ENCODE measurements at regions not wholly inside any gene's neighbourhood (a gene's known extent, or its start where the extent isn't known, plus 50 kb on each side); places are given as distances from the start of the nearest gene placed in this dataset.

GRCh38 chr3:123341-123740, 73.2 kb upstream of the CHL1 start:
- intact Hi-C loops (cut with micrococcal nuclease) = no loop called here
- H3K27ac ChIP-seq (ENCODE audit: low read depth in 1 of 2, low read length in 2 of 2) = no peak overlapping the region
- no peaks in the 10 kb centered on the region for H3K4me1 ChIP-seq (ENCODE audit: control insufficient read depth in 1 of 2, insufficient read depth in 2 of 2, low read length in 2 of 2)
- H3K36me3 ChIP-seq (replicated peaks in 1 of 2; ENCODE audit: control insufficient read depth in 1 of 2, insufficient read depth in 2 of 2, low read length in 2 of 2) = no peaks in the 10 kb centered on the region
- no peak overlapping the region for H3K9ac ChIP-seq (ENCODE audit: insufficient read depth, low read length, poor library complexity, severe bottlenecking)
- no peak for DNase-seq
- no peak overlapping the region for H3K27ac Mint-ChIP-seq
- no peak overlapping the region for H3K4me3 ChIP-seq (replicated peaks in 1 of 3; ENCODE audit: low read depth in 2 of 3, low read length in 3 of 3)
- no peaks in the 10 kb centered on the region for H3K36me3 Mint-ChIP-seq
- peaks cover 0 to 7% (median 2%) of the 10 kb centered on the region in 7 donors for H3K9me3 Mint-ChIP-seq
- H3K79me2 ChIP-seq (ENCODE audit: insufficient read depth, low read length) = no peaks in the 10 kb centered on the region
- H3K4me3 Mint-ChIP-seq = no peak overlapping the region
- H3K4me1 Mint-ChIP-seq = no peaks in the 10 kb centered on the region
- no peaks in the 10 kb centered on the region for H3K27me3 ChIP-seq (ENCODE audit: control insufficient read depth in 2 of 2, insufficient read depth in 2 of 2, low read length in 2 of 2)
- no peak overlapping the region for H2AFZ ChIP-seq (ENCODE audit: insufficient read depth, low read depth, low read length, poor library complexity, severe bottlenecking)
- TF ChIP-seq, protein P1, sequence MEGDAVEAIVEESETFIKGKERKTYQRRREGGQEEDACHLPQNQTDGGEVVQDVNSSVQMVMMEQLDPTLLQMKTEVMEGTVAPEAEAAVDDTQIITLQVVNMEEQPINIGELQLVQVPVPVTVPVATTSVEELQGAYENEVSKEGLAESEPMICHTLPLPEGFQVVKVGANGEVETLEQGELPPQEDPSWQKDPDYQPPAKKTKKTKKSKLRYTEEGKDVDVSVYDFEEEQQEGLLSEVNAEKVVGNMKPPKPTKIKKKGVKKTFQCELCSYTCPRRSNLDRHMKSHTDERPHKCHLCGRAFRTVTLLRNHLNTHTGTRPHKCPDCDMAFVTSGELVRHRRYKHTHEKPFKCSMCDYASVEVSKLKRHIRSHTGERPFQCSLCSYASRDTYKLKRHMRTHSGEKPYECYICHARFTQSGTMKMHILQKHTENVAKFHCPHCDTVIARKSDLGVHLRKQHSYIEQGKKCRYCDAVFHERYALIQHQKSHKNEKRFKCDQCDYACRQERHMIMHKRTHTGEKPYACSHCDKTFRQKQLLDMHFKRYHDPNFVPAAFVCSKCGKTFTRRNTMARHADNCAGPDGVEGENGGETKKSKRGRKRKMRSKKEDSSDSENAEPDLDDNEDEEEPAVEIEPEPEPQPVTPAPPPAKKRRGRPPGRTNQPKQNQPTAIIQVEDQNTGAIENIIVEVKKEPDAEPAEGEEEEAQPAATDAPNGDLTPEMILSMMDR (IDR thresholded peaks at IDR 0.05) = no peak
- WGBS (ENCODE audit: insufficient coverage) = no CpG with 5 or more reads among the region's 4 CpGs
- no peak overlapping the region for H3K4me2 ChIP-seq (replicated peaks; ENCODE audit: extremely low read depth, low read length, poor library complexity, severe bottlenecking)
- no peaks in the 10 kb centered on the region for H4K20me1 ChIP-seq (ENCODE audit: insufficient read depth, low read length)
- peaks cover 0 to 2% of the 10 kb centered on the region in 2 donors for H3K9me3 ChIP-seq (replicated peaks in 1 of 2; ENCODE audit: control insufficient read depth in 1 of 2, insufficient read depth in 1 of 2, low read length in 2 of 2)
- no peaks in the 10 kb centered on the region for H3K27me3 Mint-ChIP-seq (ENCODE audit: low read depth in 3 of 3)

GRCh38 chr3:124557-125179, 71.9 kb upstream of the CHL1 start:
- no peak overlapping the region for H3K9ac ChIP-seq (ENCODE audit: insufficient read depth, low read length, poor library complexity, severe bottlenecking)
- H3K4me1 Mint-ChIP-seq = no peaks in the 10 kb centered on the region
- H3K4me3 ChIP-seq (replicated peaks in 1 of 3; ENCODE audit: low read depth in 2 of 3, low read length in 3 of 3) = no peak overlapping the region
- no peak overlapping the region for H3K4me3 Mint-ChIP-seq
- H3K36me3 ChIP-seq (replicated peaks in 1 of 2; ENCODE audit: control insufficient read depth in 1 of 2, insufficient read depth in 2 of 2, low read length in 2 of 2) = no peaks in the 10 kb centered on the region
- intact Hi-C loops (cut with micrococcal nuclease) = no loop called here
- TF ChIP-seq, protein P1 (IDR thresholded peaks at IDR 0.05) = no peak
- H3K27me3 ChIP-seq (ENCODE audit: control insufficient read depth in 2 of 2, insufficient read depth in 2 of 2, low read length in 2 of 2) = no peaks in the 10 kb centered on the region
- no peaks in the 10 kb centered on the region for H3K36me3 Mint-ChIP-seq
- no peaks in the 10 kb centered on the region for H3K4me1 ChIP-seq (ENCODE audit: control insufficient read depth in 1 of 2, insufficient read depth in 2 of 2, low read length in 2 of 2)
- H3K27ac Mint-ChIP-seq = no peak overlapping the region
- H3K9me3 ChIP-seq (replicated peaks in 1 of 2; ENCODE audit: control insufficient read depth in 1 of 2, insufficient read depth in 1 of 2, low read length in 2 of 2) = no peaks in the 10 kb centered on the region
- no peak for DNase-seq
- H2AFZ ChIP-seq (ENCODE audit: insufficient read depth, low read depth, low read length, poor library complexity, severe bottlenecking) = no peak overlapping the region
- peaks cover 0 to 8% (median 2%) of the 10 kb centered on the region in 7 donors for H3K9me3 Mint-ChIP-seq
- H3K79me2 ChIP-seq (ENCODE audit: insufficient read depth, low read length) = no peaks in the 10 kb centered on the region
- H4K20me1 ChIP-seq (ENCODE audit: insufficient read depth, low read length) = no peaks in the 10 kb centered on the region
- WGBS (ENCODE audit: insufficient coverage) = no CpG with 5 or more reads among the region's 1 CpG
- no peaks in the 10 kb centered on the region for H3K27me3 Mint-ChIP-seq (ENCODE audit: low read depth in 3 of 3)
- H3K27ac ChIP-seq (ENCODE audit: low read depth in 1 of 2, low read length in 2 of 2) = no peak overlapping the region
- no peak overlapping the region for H3K4me2 ChIP-seq (replicated peaks; ENCODE audit: extremely low read depth, low read length, poor library complexity, severe bottlenecking)
